DOHH2 (cell line): ENCODE measurements at regions not wholly inside any gene's neighbourhood (a gene's known extent, or its start where the extent isn't known, plus 50 kb on each side); places are given as distances from the start of the nearest gene placed in this dataset.

Experiments used
- CTCF ChIP-seq: fragments of 200-600 bp; sonication (generic); IDR thresholded peaks from one replicate; pipeline ENCODE4 v1.5.1; 2014; ENCODE audit warnings: antibody characterized with exemption, mild to moderate bottlenecking, low read depth, low read length; ENCODE audit not compliant: poor library complexity, severe bottlenecking
- EZH2phosphoT487 ChIP-seq: fragments of 200-600 bp; sonication (generic); IDR thresholded peaks from 2 replicates; pipeline ENCODE4 v1.6.1; 2017; ENCODE audit warnings: borderline replicate concordance, mild to moderate bottlenecking, antibody characterized with exemption, low read length, moderate library complexity, mixed read lengths

GRCh38 chr1:148333875-148334338, 149.2 kb downstream of the PPIAL4G start:
- no peak for TF ChIP-seq CTCF
- TF ChIP-seq EZH2phosphoT487, result no peak
